ENCODE measurements at regions not wholly inside any gene's neighbourhood (a gene's known extent, or its start where the extent isn't known, plus 50 kb on each side); places are given as distances from the start of the nearest gene placed in this dataset.

GRCh38 chr5:77849308-77849900 is 73.3 kb upstream of the TBCA start:
- Histone ChIP-seq H4K91ac (ENCODE audit: low read depth, low read length) (no peak overlapping the region), H4K8ac (ENCODE audit: low read depth, low read length) (no peak overlapping the region), H3K9me3 (ENCODE audit: insufficient read depth, low read depth, low read length) (peaks cover 2% of the 10 kb centered on the region), H3K27ac (ENCODE audit: low read depth, low read length) (no peak overlapping the region), H3K4me2 (ENCODE audit: low read length) (no peak overlapping the region), H3K4me3 (ENCODE audit: low read depth, low read length) (no peak overlapping the region), H3K14ac (ENCODE audit: low read length) (no peak overlapping the region), H3K4ac (ENCODE audit: low read depth, low read length) (no peak overlapping the region), H2BK120ac (ENCODE audit: insufficient read depth, low read length, poor library complexity) (no peak overlapping the region), H2BK5ac (ENCODE audit: low read depth, low read length, poor library complexity) (no peak overlapping the region), H3K79me2 (ENCODE audit: control insufficient read depth, insufficient read depth, low read length, poor library complexity) (peaks cover 8% of the 10 kb centered on the region), H3K18ac (ENCODE audit: low read length) (no peak overlapping the region), H3K4me1 (ENCODE audit: control insufficient read depth in 1 of 2, insufficient read depth in 2 of 2, low read length in 2 of 2) (peaks cover 26 to 32% of the 10 kb centered on the region in 2 experiments), H3K27me3 (ENCODE audit: insufficient read depth, low read length) (peaks cover 7% of the 10 kb centered on the region), H3K9ac (ENCODE audit: low read length) (no peak overlapping the region), H3K23ac (ENCODE audit: low read length) (no peak overlapping the region), H2BK12ac (ENCODE audit: low read length) (no peak overlapping the region), H3K36me3 (ENCODE audit: control insufficient read depth in 1 of 2, insufficient read depth in 2 of 2, low read length in 2 of 2) (no peaks in the 10 kb centered on the region), H2AK5ac (ENCODE audit: low read length) (no peak overlapping the region), H4K12ac (ENCODE audit: low read depth, low read length) (no peak overlapping the region), H2AFZ (ENCODE audit: insufficient read depth, low read length, poor library complexity) (no peak overlapping the region), H3K79me1 (ENCODE audit: low read length) (peaks cover 20% of the 10 kb centered on the region)
- no CpG with 5 or more reads among the region's 6 CpGs for WGBS (ENCODE audit: extremely low coverage, insufficient coverage, insufficient read length)
- DNase-seq = no peak

- no peak overlapping the region for H4K8ac ChIP-seq (ENCODE audit: low read depth, low read length)
- H4K12ac ChIP-seq (ENCODE audit: low read depth, low read length) = no peak overlapping the region
- H3K4ac ChIP-seq (ENCODE audit: low read depth, low read length) = no peak overlapping the region
- H2AFZ ChIP-seq (ENCODE audit: insufficient read depth, low read length, poor library complexity) = no peak overlapping the region
- no peaks in the 10 kb centered on the region for H3K36me3 ChIP-seq (ENCODE audit: control insufficient read depth in 1 of 2, insufficient read depth in 2 of 2, low read length in 2 of 2)
- no peak overlapping the region for H3K9ac ChIP-seq (ENCODE audit: low read length)
- H3K4me1 ChIP-seq (ENCODE audit: control insufficient read depth in 1 of 2, insufficient read depth in 2 of 2, low read length in 2 of 2) = peaks cover 31 to 37% of the 10 kb centered on the region in 2 experiments
- no peak overlapping the region for H3K27ac ChIP-seq (ENCODE audit: low read depth, low read length)
- H3K79me2 ChIP-seq (ENCODE audit: control insufficient read depth, insufficient read depth, low read length, poor library complexity) = peaks cover 8% of the 10 kb centered on the region
- no peak overlapping the region for H3K14ac ChIP-seq (ENCODE audit: low read length)
- H3K18ac ChIP-seq (ENCODE audit: low read length) = no peak overlapping the region
- DNase-seq = no peak
- peaks cover 8% of the 10 kb centered on the region for H3K27me3 ChIP-seq (ENCODE audit: insufficient read depth, low read length)
- H3K79me1 ChIP-seq (ENCODE audit: low read length) = peaks cover 20% of the 10 kb centered on the region
- WGBS (ENCODE audit: extremely low coverage, insufficient coverage, insufficient read length) = no CpG with 5 or more reads among the region's 7 CpGs
- H3K4me3 ChIP-seq (ENCODE audit: low read depth, low read length) = no peak overlapping the region
- no peak overlapping the region for H2BK5ac ChIP-seq (ENCODE audit: low read depth, low read length, poor library complexity)
- no peak overlapping the region for H2BK120ac ChIP-seq (ENCODE audit: insufficient read depth, low read length, poor library complexity)
- no peak overlapping the region for H4K91ac ChIP-seq (ENCODE audit: low read depth, low read length)
- no peak overlapping the region for H2BK12ac ChIP-seq (ENCODE audit: low read length)
- H3K9me3 ChIP-seq (ENCODE audit: insufficient read depth, low read depth, low read length) = peaks cover 2% of the 10 kb centered on the region
- H2AK5ac ChIP-seq (ENCODE audit: low read length) = no peak overlapping the region
- H3K4me2 ChIP-seq (ENCODE audit: low read length) = no peak overlapping the region
- no peak overlapping the region for H3K23ac ChIP-seq (ENCODE audit: low read length)
Observed at GRCh38 chr5:77847814-77848290, 71.7 kb upstream of the TBCA start.

GRCh38 chr5:77847129-77847460 is 71.0 kb upstream of the TBCA start:
- Histone ChIP-seq H4K12ac (ENCODE audit: low read depth, low read length) (no peak overlapping the region), H3K9ac (ENCODE audit: low read length) (no peak overlapping the region), H4K8ac (ENCODE audit: low read depth, low read length) (no peak overlapping the region), H3K4me2 (ENCODE audit: low read length) (no peak overlapping the region), H3K4ac (ENCODE audit: low read depth, low read length) (no peak overlapping the region), H3K14ac (ENCODE audit: low read length) (no peak overlapping the region), H2BK120ac (ENCODE audit: insufficient read depth, low read length, poor library complexity) (no peak overlapping the region), H3K27me3 (ENCODE audit: insufficient read depth, low read length) (peaks cover 8% of the 10 kb centered on the region), H4K91ac (ENCODE audit: low read depth, low read length) (no peak overlapping the region), H3K36me3 (ENCODE audit: control insufficient read depth in 1 of 2, insufficient read depth in 2 of 2, low read length in 2 of 2) (no peaks in the 10 kb centered on the region), H2AK5ac (ENCODE audit: low read length) (no peak overlapping the region), H3K23ac (ENCODE audit: low read length) (no peak overlapping the region), H3K4me3 (ENCODE audit: low read depth, low read length) (no peak overlapping the region), H2BK12ac (ENCODE audit: low read length) (no peak overlapping the region), H3K27ac (ENCODE audit: low read depth, low read length) (no peak overlapping the region), H3K79me1 (ENCODE audit: low read length) (peaks cover 19% of the 10 kb centered on the region), H3K79me2 (ENCODE audit: control insufficient read depth, insufficient read depth, low read length, poor library complexity) (peaks cover 8% of the 10 kb centered on the region), H3K9me3 (ENCODE audit: insufficient read depth, low read depth, low read length) (peaks cover 2% of the 10 kb centered on the region), H3K4me1 (ENCODE audit: control insufficient read depth in 1 of 2, insufficient read depth in 2 of 2, low read length in 2 of 2) (peaks cover 31 to 37% of the 10 kb centered on the region in 2 experiments), H2AFZ (ENCODE audit: insufficient read depth, low read length, poor library complexity) (no peak overlapping the region), H3K18ac (ENCODE audit: low read length) (no peak overlapping the region), H2BK5ac (ENCODE audit: low read depth, low read length, poor library complexity) (no peak overlapping the region)
- DNase-seq = no peak
- no CpG with 5 or more reads among the region's 9 CpGs for WGBS (ENCODE audit: extremely low coverage, insufficient coverage, insufficient read length)

GRCh38 chr5:77846422-77847128 is 70.4 kb upstream of the TBCA start:
- H4K12ac ChIP-seq (ENCODE audit: low read depth, low read length) = no peak overlapping the region
- no peak overlapping the region for H3K14ac ChIP-seq (ENCODE audit: low read length)
- peak; percentile 41 to 61 for DNase-seq
- H2BK5ac ChIP-seq (ENCODE audit: low read depth, low read length, poor library complexity) = no peak overlapping the region
- H3K23ac ChIP-seq (ENCODE audit: low read length) = no peak overlapping the region
- no peaks in the 10 kb centered on the region for H3K36me3 ChIP-seq (ENCODE audit: control insufficient read depth in 1 of 2, insufficient read depth in 2 of 2, low read length in 2 of 2)
- peaks cover 2% of the 10 kb centered on the region for H3K9me3 ChIP-seq (ENCODE audit: insufficient read depth, low read depth, low read length)
- H4K8ac ChIP-seq (ENCODE audit: low read depth, low read length) = peak overlapping the region; percentile 43
- no peak overlapping the region for H3K4me3 ChIP-seq (ENCODE audit: low read depth, low read length)
- peaks cover 6% of the 10 kb centered on the region for H3K79me2 ChIP-seq (ENCODE audit: control insufficient read depth, insufficient read depth, low read length, poor library complexity)
- no peak overlapping the region for H4K91ac ChIP-seq (ENCODE audit: low read depth, low read length)
- no peak overlapping the region for H2AK5ac ChIP-seq (ENCODE audit: low read length)
- H3K27ac ChIP-seq (ENCODE audit: low read depth, low read length) = no peak overlapping the region
- peaks cover 8% of the 10 kb centered on the region for H3K27me3 ChIP-seq (ENCODE audit: insufficient read depth, low read length)
- no peak overlapping the region for H3K4ac ChIP-seq (ENCODE audit: low read depth, low read length)
- H2BK12ac ChIP-seq (ENCODE audit: low read length) = no peak overlapping the region
- H3K18ac ChIP-seq (ENCODE audit: low read length) = no peak overlapping the region
- no peak overlapping the region for H2BK120ac ChIP-seq (ENCODE audit: insufficient read depth, low read length, poor library complexity)
- H3K4me2 ChIP-seq (ENCODE audit: low read length) = no peak overlapping the region
- H3K4me1 ChIP-seq (ENCODE audit: control insufficient read depth in 1 of 2, insufficient read depth in 2 of 2, low read length in 2 of 2) = peaks cover 31 to 36% of the 10 kb centered on the region in 2 experiments
- no peak overlapping the region for H2AFZ ChIP-seq (ENCODE audit: insufficient read depth, low read length, poor library complexity)
- no peak overlapping the region for H3K9ac ChIP-seq (ENCODE audit: low read length)
- H3K79me1 ChIP-seq (ENCODE audit: low read length) = peaks cover 15% of the 10 kb centered on the region
- no CpG with 5 or more reads among the region's 29 CpGs for WGBS (ENCODE audit: extremely low coverage, insufficient coverage, insufficient read length)
